SU-DHL-6 (cell line): ENCODE measurements at regions not wholly inside any gene's neighbourhood (a gene's known extent, or its start where the extent isn't known, plus 50 kb on each side); places are given as distances from the start of the nearest gene placed in this dataset.

Experiments
- EZH2phosphoT487 ChIP-seq: fragments of 200-600 bp; sonication (generic), shearing (Covaris generic); conservative IDR thresholded peaks from 2 replicates; pipeline ENCODE4 v1.6.1; 2018; ENCODE audit warnings: mild to moderate bottlenecking, antibody characterized with exemption, low read length, moderate library complexity, mixed read lengths
- TF ChIP-seq, protein P1 (sequence below): fragments of 200-600 bp; sonication (generic); IDR thresholded peaks from one replicate; pipeline ENCODE4 v1.5.1; 2017; ENCODE audit warnings: antibody characterized with exemption, mild to moderate bottlenecking, low read length, moderate library complexity; ENCODE audit not compliant: insufficient read depth, poor library complexity, severe bottlenecking

DNA sequence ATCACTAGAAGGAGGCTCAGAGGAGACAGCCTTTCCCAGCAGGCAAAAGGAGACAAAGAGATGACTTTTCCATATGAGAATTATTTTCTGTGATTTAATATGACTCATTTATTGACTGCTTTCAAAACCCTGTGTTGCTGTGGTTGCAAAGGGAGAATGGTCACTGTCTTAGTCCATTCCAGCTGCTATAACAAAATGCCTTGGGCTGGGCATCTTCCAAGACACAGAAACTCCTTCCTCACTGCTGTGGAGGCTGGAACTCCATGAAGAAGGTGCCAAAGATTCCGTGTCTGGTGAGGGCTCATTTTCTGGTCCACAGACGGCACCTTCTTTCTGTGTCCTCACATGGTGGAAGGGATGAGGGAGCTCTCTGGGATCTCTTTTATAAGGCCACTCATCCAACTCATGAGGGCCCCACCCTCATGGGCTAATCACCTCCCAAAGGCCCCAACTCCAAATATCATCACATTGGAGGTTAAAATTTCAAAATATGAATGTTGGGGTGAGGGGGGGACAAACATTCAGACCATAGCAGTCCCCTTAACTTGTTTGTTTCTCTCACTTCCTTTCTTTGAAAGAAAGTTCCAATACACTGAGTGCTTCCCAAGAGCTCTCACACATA lies 252.1 kb upstream of the RAB4A start:
- TF ChIP-seq, protein P1, sequence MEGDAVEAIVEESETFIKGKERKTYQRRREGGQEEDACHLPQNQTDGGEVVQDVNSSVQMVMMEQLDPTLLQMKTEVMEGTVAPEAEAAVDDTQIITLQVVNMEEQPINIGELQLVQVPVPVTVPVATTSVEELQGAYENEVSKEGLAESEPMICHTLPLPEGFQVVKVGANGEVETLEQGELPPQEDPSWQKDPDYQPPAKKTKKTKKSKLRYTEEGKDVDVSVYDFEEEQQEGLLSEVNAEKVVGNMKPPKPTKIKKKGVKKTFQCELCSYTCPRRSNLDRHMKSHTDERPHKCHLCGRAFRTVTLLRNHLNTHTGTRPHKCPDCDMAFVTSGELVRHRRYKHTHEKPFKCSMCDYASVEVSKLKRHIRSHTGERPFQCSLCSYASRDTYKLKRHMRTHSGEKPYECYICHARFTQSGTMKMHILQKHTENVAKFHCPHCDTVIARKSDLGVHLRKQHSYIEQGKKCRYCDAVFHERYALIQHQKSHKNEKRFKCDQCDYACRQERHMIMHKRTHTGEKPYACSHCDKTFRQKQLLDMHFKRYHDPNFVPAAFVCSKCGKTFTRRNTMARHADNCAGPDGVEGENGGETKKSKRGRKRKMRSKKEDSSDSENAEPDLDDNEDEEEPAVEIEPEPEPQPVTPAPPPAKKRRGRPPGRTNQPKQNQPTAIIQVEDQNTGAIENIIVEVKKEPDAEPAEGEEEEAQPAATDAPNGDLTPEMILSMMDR = no peak
- TF ChIP-seq EZH2phosphoT487 = no peak
